H1 (cell line): ENCODE measurements at regions not wholly inside any gene's neighbourhood (a gene's known extent, or its start where the extent isn't known, plus 50 kb on each side); places are given as distances from the start of the nearest gene placed in this dataset.

ENCODE experiments used
- BACH1 ChIP-seq: IDR thresholded peaks from 2 replicates; pipeline ENCODE4 v1.6.1; 2012; ENCODE audit warnings: low read length, improper control_type of control experiment
- EZH2 ChIP-seq: fragments of 200-600 bp; sonication (generic); IDR thresholded peaks from 2 replicates; pipeline ENCODE4 v1.7.1; 2012; ENCODE audit warnings: low read depth, mild to moderate bottlenecking, moderate library complexity, low read length, inconsistent platforms; ENCODE audit not compliant: severe bottlenecking
- FOSL1 ChIP-seq: IDR thresholded peaks from 2 replicates; pipeline ENCODE4 v1.6.1; 2011; ENCODE audit warnings: mild to moderate bottlenecking, low read depth, low read length, moderate library complexity; ENCODE audit not compliant: insufficient read depth
- RFX5 ChIP-seq: IDR thresholded peaks from 2 replicates; pipeline ENCODE4 v1.6.1; 2011; ENCODE audit warnings: low read depth, low read length, improper control_type of control experiment, borderline replicate concordance

GRCh38 chr11:121914508-121915059 is 201.4 kb downstream of the BLID start (continued):
- TF ChIP-seq FOSL1, result no peak
- TF ChIP-seq RFX5, result no peak
- no peak for TF ChIP-seq BACH1
- no peak for TF ChIP-seq EZH2
- TF ChIP-seq, all 59 proteins: peak for 0
